CD14-positive monocyte (primary cell): ENCODE measurements at regions not wholly inside any gene's neighbourhood (a gene's known extent, or its start where the extent isn't known, plus 50 kb on each side); places are given as distances from the start of the nearest gene placed in this dataset.

ENCODE experiments used
- DNase-seq, 3 donors: peaks; one replicate each; pipeline ENCODE4 v3.0.0-alpha.2; 2011 to 2022
- H2AFZ ChIP-seq: 2 replicates; pipeline ENCODE4 v1.6.0; 2012; ENCODE audit warnings: mild to moderate bottlenecking, low read depth, low read length, inconsistent platforms; ENCODE audit not compliant: insufficient read depth, poor library complexity, severe bottlenecking
- H3K27ac ChIP-seq, 2 donors: 1 replicate in 1 of 2; 2 replicates in 1 of 2; pipeline ENCODE4 v1.5.1; 2012 to 2013; ENCODE audit warnings: low read length in 2 of 2, control low read depth in 1 of 2, inconsistent platforms in 1 of 2, low read depth in 1 of 2, mild to moderate bottlenecking in 1 of 2
- H3K27me3 ChIP-seq, 2 donors: one replicate each; pipeline versions ENCODE4 v1.6.0 to v1.6.1; 2011 to 2013; ENCODE audit warnings: low read length in 2 of 2; ENCODE audit not compliant: control insufficient read depth in 2 of 2, insufficient read depth in 2 of 2
- H3K36me3 ChIP-seq, 2 donors: replicated peaks in 1 of 2; 1 replicate in 1 of 2; 2 replicates in 1 of 2; pipeline versions ENCODE4 v1.5.1 to v1.6.1; 2012 to 2013; ENCODE audit warnings: low read length in 2 of 2, control low read depth in 1 of 2, inconsistent platforms in 1 of 2, mild to moderate bottlenecking in 1 of 2; ENCODE audit not compliant: insufficient read depth in 2 of 2, control insufficient read depth in 1 of 2
- H3K4me1 ChIP-seq, 2 donors: 1 replicate in 1 of 2; 2 replicates in 1 of 2; pipeline versions ENCODE4 v1.5.1 to v1.6.1; 2012 to 2013; ENCODE audit warnings: low read length in 2 of 2, control low read depth in 1 of 2, inconsistent platforms in 1 of 2, mild to moderate bottlenecking in 1 of 2, moderate library complexity in 1 of 2; ENCODE audit not compliant: insufficient read depth in 2 of 2, control insufficient read depth in 1 of 2
- H3K4me2 ChIP-seq: replicated peaks from 2 replicates; pipeline ENCODE3; 2012; ENCODE audit warnings: low read length, moderate library complexity, mild to moderate bottlenecking; ENCODE audit not compliant: poor library complexity, severe bottlenecking; ENCODE audit errors: extremely low read depth
- H3K4me3 ChIP-seq, 3 experiments: fragments of 200-600 bp in 1 of 3; sonication (generic) in 1 of 3; replicated peaks in 1 of 3; 1 replicate in 2 of 3; 2 replicates in 1 of 3; pipeline ENCODE4 v1.5.1; 2011 to 2013; ENCODE audit warnings: low read length in 3 of 3, mild to moderate bottlenecking in 3 of 3, control low read depth in 2 of 3, low read depth in 2 of 3, inconsistent platforms in 1 of 3, moderate library complexity in 1 of 3
- H3K79me2 ChIP-seq: 2 replicates; pipeline ENCODE4 v1.6.0; 2012; ENCODE audit warnings: mild to moderate bottlenecking, control low read depth, inconsistent platforms, low read length, moderate library complexity; ENCODE audit not compliant: insufficient read depth
- H3K9ac ChIP-seq: 2 replicates; pipeline ENCODE4 v1.6.0; 2017; ENCODE audit warnings: low read length, mild to moderate bottlenecking; ENCODE audit not compliant: insufficient read depth, poor library complexity, severe bottlenecking
- H3K9me3 ChIP-seq, 2 donors: replicated peaks in 1 of 2; 1 replicate in 1 of 2; 2 replicates in 1 of 2; pipeline versions ENCODE4 v1.5.1 to v1.6.1; 2012 to 2013; ENCODE audit warnings: low read length in 2 of 2, control low read depth in 1 of 2; ENCODE audit not compliant: control insufficient read depth in 1 of 2, insufficient read depth in 1 of 2
- H4K20me1 ChIP-seq: 2 replicates; pipeline ENCODE4 v1.6.0; 2012; ENCODE audit warnings: mild to moderate bottlenecking, low read length, control low read depth, moderate library complexity; ENCODE audit not compliant: insufficient read depth
- H3K27ac Mint-ChIP-seq, 7 donors: one replicate each; pipeline ENCODE4 v1.8.0; 2020; ENCODE audit warnings: mild to moderate bottlenecking in 7 of 7, mixed read lengths in 7 of 7, moderate library complexity in 6 of 7, inconsistent platforms in 2 of 7
- H3K27me3 Mint-ChIP-seq, 3 donors: one replicate each; pipeline ENCODE4 v1.8.0; 2021 to 2022; ENCODE audit warnings: low read depth in 3 of 3, mild to moderate bottlenecking in 3 of 3, mixed read lengths in 3 of 3, moderate library complexity in 3 of 3, inconsistent platforms in 1 of 3
- H3K36me3 Mint-ChIP-seq, 2 donors: one replicate each; pipeline ENCODE4 v1.8.0; 2020; ENCODE audit warnings: mixed read lengths in 2 of 2, inconsistent platforms in 1 of 2, mild to moderate bottlenecking in 1 of 2
- H3K4me1 Mint-ChIP-seq: one replicate; pipeline ENCODE4 v1.8.0; 2020; ENCODE audit warnings: mild to moderate bottlenecking, mixed read lengths
- H3K4me3 Mint-ChIP-seq, 2 donors: one replicate each; pipeline ENCODE4 v1.8.0; 2020; ENCODE audit warnings: mild to moderate bottlenecking in 2 of 2, mixed read lengths in 2 of 2, moderate library complexity in 1 of 2
- H3K9me3 Mint-ChIP-seq, 7 donors: one replicate each; pipeline ENCODE4 v1.8.0; 2020 to 2022; ENCODE audit warnings: mixed read lengths in 7 of 7, mild to moderate bottlenecking in 6 of 7, moderate library complexity in 6 of 7, inconsistent platforms in 2 of 7
- CTCF ChIP-seq: fragments of 200-600 bp; IDR thresholded peaks from one replicate; pipeline ENCODE4 v1.8.0; 2022; ENCODE audit warnings: antibody characterized with exemption, mild to moderate bottlenecking
- whole genome bisulfite sequencing: methylation state at CpG from one replicate; pipeline ENCODE4 v1.1.5; 2013; ENCODE audit warnings: missing lambda C conversion rate; ENCODE audit not compliant: insufficient coverage; 5-methylcytosine and 5-hydroxymethylcytosine counted together
- intact Hi-C, 2 donors: fragments of 100-400 bp; cut with micrococcal nuclease; formaldehyde crosslinking; loops; one replicate each; pipeline versions ENCODE4 v1.15.0 to v1.15.1; 2023

- no peaks in the 10 kb centered on the region for H4K20me1 ChIP-seq
- no peak overlapping the region for H3K27ac ChIP-seq
- no peaks in the 10 kb centered on the region for H3K27me3 ChIP-seq
- H3K9ac ChIP-seq, result no peak overlapping the region
- DNase-seq, result no peak
- no peak overlapping the region for H2AFZ ChIP-seq
- H3K9me3 Mint-ChIP-seq, result peaks cover 0 to 8% (median 4%) of the 10 kb centered on the region in 7 donors
- no peaks in the 10 kb centered on the region for H3K79me2 ChIP-seq
- no peak overlapping the region for H3K4me3 Mint-ChIP-seq
- no peaks in the 10 kb centered on the region for H3K4me1 ChIP-seq
- H3K4me3 ChIP-seq, result no peak overlapping the region
- no peak overlapping the region for H3K4me2 ChIP-seq
- H3K27me3 Mint-ChIP-seq, result no peaks in the 10 kb centered on the region
- intact Hi-C loops, result no loop called here
- H3K27ac Mint-ChIP-seq, result peak overlapping the region in 1 of 7 donors; percentile 76
- H3K36me3 ChIP-seq, result no peaks in the 10 kb centered on the region
- 85% methylated on average over 3 of the region's 3 CpGs for WGBS
- no peak for TF ChIP-seq CTCF
- H3K9me3 ChIP-seq, result no peaks in the 10 kb centered on the region
- H3K4me1 Mint-ChIP-seq, result peaks cover 2% of the 10 kb centered on the region
- no peaks in the 10 kb centered on the region for H3K36me3 Mint-ChIP-seq
Measured at GRCh38 chr6:12383448-12383847, 93.3 kb downstream of the EDN1 start.

GRCh38 chr6:12384357-12384912 is 94.3 kb downstream of the EDN1 start:
- no peak overlapping the region for H3K27ac ChIP-seq
- H3K27ac Mint-ChIP-seq, result no peak overlapping the region
- peaks cover 2% of the 10 kb centered on the region for H3K4me1 Mint-ChIP-seq
- H3K79me2 ChIP-seq, result no peaks in the 10 kb centered on the region
- no peaks in the 10 kb centered on the region for H4K20me1 ChIP-seq
- H3K4me2 ChIP-seq, result no peak overlapping the region
- no peak overlapping the region for H2AFZ ChIP-seq
- no peaks in the 10 kb centered on the region for H3K27me3 ChIP-seq
- H3K9me3 Mint-ChIP-seq, result peaks cover 0 to 6% (median 4%) of the 10 kb centered on the region in 7 donors
- WGBS, result no CpG with 5 or more reads among the region's 2 CpGs
- H3K36me3 Mint-ChIP-seq, result no peaks in the 10 kb centered on the region
- TF ChIP-seq CTCF, result no peak
- DNase-seq, result no peak
- H3K4me1 ChIP-seq, result peaks cover 0 to 3% of the 10 kb centered on the region in 2 donors
- H3K9me3 ChIP-seq, result no peaks in the 10 kb centered on the region
- intact Hi-C loops, result no loop called here
- H3K9ac ChIP-seq, result no peak overlapping the region
- H3K27me3 Mint-ChIP-seq, result no peaks in the 10 kb centered on the region
- no peak overlapping the region for H3K4me3 Mint-ChIP-seq
- H3K36me3 ChIP-seq, result no peaks in the 10 kb centered on the region
- no peak overlapping the region for H3K4me3 ChIP-seq
